Astrocyte of the cerebellum (primary cell): ENCODE measurements at regions not wholly inside any gene's neighbourhood (a gene's known extent, or its start where the extent isn't known, plus 50 kb on each side); places are given as distances from the start of the nearest gene placed in this dataset.

Experiments
- DNase-seq: peaks from one replicate; pipeline ENCODE4 v3.0.0-alpha.2; 2011; ENCODE audit warnings: low read depth
- H3K4me3 ChIP-seq: 2 replicates; pipeline ENCODE4 v1.5.1; 2011; ENCODE audit warnings: mild to moderate bottlenecking, low read depth, low read length, moderate library complexity
- in situ Hi-C: cut with HindIII; loops from 2 replicates; pipeline ENCODE4 v1.10.0; 2017; ENCODE audit warnings: low sequenced_read_pairs
- TF ChIP-seq, protein P1 (sequence below): IDR thresholded peaks from 2 replicates; pipeline ENCODE4 v1.5.1; 2012; ENCODE audit warnings: low read length, low read depth, moderate library complexity, mild to moderate bottlenecking; ENCODE audit errors: missing control alignments

- H3K4me3 ChIP-seq: peak overlapping the region; percentile 40
- in situ Hi-C loops: no loop called here
- no peak for DNase-seq
- TF ChIP-seq, protein P1, sequence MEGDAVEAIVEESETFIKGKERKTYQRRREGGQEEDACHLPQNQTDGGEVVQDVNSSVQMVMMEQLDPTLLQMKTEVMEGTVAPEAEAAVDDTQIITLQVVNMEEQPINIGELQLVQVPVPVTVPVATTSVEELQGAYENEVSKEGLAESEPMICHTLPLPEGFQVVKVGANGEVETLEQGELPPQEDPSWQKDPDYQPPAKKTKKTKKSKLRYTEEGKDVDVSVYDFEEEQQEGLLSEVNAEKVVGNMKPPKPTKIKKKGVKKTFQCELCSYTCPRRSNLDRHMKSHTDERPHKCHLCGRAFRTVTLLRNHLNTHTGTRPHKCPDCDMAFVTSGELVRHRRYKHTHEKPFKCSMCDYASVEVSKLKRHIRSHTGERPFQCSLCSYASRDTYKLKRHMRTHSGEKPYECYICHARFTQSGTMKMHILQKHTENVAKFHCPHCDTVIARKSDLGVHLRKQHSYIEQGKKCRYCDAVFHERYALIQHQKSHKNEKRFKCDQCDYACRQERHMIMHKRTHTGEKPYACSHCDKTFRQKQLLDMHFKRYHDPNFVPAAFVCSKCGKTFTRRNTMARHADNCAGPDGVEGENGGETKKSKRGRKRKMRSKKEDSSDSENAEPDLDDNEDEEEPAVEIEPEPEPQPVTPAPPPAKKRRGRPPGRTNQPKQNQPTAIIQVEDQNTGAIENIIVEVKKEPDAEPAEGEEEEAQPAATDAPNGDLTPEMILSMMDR: no peak
Measured at GRCh38 chrX:134172588-134173259, 64.3 kb upstream of the CCDC160 start.

DNA sequence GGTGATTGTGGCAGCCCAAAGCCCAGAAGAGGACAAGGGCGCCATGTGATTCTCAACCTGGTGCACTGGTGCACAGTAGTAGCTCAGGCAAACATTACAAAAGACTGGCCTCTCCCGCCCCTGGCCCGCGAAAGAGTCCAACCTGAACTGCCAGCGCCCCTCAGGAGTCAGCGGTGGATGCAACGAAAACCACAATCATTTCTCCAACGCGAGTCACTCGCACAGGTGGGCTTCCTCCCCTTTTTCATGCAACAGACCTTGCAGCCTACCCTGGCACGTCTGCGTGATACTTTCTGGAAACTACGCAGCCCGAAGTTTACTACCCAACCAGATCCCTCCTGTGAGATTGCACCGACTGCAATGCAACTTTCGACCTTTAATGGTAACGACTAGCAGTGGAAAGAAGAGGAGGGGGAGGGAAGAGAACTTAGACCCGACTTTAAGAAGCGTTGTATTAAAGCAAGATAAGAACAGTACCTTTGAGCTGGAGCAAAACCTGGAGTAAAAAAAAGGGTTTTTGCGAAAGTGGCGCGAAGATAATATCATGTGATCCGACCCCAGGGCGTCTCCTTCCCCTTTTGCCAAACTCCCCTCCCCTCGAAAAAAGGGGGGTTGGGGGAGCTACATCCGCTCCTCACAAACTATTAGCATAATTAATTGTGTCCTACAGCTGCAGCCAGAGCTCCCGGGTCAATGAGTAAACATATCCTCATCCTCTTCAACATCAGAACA lies 63.3 kb upstream of the CCDC160 start:
- H3K4me3 ChIP-seq: no peak overlapping the region
- no peak for DNase-seq
- in situ Hi-C loops: no loop called here
- TF ChIP-seq, protein P1: no peak

GRCh38 chrX:134174273-134174660 lies 62.7 kb upstream of the CCDC160 start:
- in situ Hi-C loops: no loop called here
- TF ChIP-seq, protein P1: no peak
- H3K4me3 ChIP-seq: no peak overlapping the region
- no peak for DNase-seq

DNA sequence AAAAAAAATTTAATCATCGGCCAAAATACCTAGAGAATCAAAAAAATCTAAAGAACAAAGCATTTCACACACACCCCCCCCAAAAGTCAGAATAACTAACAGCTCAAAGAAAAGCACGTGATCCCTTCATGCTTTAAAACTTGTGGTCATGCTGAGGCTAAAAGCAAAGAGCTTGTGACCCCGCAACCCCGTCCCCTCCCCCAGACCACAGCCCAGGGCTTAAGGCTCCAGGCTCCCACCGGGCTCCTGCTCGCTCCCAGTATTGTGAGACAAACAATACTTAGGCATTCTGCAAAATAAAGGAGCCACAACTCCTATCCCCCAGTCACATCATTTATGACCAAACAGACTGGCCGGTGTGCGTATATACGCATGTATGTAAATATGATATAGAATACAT lies 62.1 kb upstream of the CCDC160 start:
- TF ChIP-seq, protein P1: no peak
- no peak overlapping the region for H3K4me3 ChIP-seq
- in situ Hi-C loops: no loop called here
- DNase-seq: no peak

GRCh38 chrX:134177527-134177926 lies 59.5 kb upstream of the CCDC160 start:
- TF ChIP-seq, protein P1: no peak
- H3K4me3 ChIP-seq: no peak overlapping the region
- in situ Hi-C loops: no loop called here
- DNase-seq: no peak

DNA sequence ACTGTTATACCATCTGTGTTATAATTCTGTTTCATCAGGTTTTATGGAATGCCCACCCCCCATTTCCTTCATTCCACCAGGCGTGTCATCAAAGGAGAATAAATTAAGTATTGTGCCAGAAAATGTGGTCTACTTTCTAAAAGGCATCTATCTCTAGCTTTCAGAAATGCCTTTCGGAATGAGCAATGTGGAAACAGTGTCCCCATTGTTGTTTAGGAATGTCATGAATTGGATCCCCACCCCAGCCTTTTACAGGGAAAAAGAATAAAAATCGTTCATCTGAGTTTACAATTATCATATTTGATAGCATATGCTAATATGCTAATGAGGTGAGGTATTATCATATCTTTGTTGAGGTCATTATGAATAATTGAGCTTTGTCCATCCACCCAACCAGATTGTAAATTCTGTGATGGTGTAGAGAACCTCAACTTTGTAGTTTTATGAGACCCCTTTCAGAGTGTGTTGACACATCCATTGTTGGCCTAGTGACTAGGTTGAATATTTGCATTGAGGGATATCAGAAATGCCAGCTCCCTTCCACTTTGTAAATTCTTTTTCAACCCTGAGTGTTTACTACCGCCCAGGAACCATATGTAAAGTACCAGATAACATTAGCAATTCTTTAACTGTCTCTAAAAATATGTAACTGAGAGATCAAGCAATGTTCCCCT lies 56.2 kb upstream of the CCDC160 start:
- TF ChIP-seq, protein P1: no peak
- no peak for DNase-seq
- in situ Hi-C loops: no loop called here
- H3K4me3 ChIP-seq: no peak overlapping the region
